ENCODE measurements at regions not wholly inside any gene's neighbourhood (a gene's known extent, or its start where the extent isn't known, plus 50 kb on each side); places are given as distances from the start of the nearest gene placed in this dataset.

- DNase-seq = no peak
These were observed 424.5 kb upstream of the DAB1 start for GRCh38 chr1:57848406-57848805.

DNA sequence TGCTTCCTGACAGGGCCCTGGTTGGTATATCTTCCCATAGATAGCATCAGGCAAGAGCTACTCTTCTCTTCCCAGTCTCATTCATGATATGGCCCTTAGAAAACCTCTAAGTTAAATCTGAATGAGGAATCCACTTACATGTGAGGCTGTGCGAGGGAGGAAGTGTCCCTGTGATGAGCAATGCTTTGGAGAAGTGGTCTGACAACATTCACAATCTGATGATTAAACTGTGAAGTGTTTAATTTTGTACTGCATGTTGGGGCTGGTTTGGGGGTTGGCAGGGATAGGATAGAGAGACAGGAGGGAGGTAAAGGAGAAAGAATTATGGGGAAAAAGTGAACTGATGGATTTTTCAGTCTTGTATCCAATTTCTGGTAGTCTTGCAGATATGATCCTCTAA, 421.2 kb upstream of the DAB1 start:
- no peak for DNase-seq

DNA sequence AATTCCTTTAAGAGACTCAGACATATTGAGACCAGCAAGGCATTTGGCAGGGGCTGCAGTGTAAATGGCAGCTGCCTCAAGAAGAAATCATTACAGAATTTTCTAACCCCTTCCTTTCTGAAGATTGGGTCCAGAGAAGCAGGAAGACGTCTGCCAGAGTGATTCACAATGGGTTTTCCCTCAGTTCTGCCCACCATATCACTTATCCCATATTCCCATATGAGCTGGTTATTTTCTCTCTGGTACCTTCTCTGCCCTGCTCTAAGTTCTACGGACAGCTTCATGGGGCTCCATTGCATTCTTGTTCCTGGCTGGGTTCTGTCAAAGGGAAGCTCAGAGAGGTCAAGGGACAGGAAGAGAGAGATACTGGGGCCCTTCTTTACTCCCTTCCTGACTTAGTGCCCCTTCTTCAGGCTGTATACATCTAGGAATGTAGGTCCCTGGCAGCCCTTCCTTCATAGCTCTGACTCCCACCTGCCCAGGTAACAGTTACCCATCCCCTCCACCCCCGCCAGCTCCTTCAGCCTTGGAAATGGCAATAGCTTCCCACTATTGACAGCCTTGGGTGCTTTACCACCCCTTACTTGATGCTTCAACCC, 420.6 kb upstream of the DAB1 start:
- DNase-seq = no peak

DNA sequence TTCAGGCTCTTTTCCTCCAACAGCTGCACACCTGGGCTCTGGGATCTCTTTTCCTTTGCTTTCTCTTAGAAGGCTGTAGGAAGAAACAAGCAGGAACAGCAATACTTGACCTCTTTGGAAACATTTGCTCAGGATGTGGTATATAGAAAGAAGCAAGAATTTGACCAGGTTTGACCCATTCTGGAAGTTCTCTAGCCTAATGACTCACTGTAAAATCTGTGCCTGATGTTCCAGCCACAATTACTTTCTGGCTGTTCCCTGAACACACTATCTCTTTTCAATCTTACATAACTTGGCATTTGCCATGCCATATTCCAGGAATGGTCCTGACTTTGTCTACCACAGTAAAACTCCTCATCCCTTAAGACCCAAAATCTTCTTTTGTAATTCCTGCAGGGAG, 419.9 kb upstream of the DAB1 start:
- no peak for DNase-seq

DNA sequence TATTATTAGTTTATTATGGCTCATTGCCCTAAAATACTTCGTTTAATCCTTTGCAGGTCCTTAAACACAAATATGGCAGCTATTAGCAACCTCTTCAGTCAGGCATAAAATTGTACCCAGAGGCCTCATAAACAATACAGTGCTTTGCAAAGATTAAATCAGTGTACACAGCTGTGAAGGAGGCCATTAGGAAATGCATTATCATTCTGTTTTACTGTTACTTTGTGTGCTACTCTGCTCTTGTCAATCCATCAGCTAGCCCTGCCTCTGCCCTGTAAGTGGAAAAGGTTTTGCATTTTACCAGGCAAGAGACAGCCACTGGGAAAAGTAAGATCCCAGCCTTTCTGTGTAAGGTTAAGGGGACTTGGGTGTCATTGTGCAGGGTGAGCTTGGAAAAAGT, 415.7 kb upstream of the DAB1 start:
- DNase-seq = peak; percentile 76

DNA sequence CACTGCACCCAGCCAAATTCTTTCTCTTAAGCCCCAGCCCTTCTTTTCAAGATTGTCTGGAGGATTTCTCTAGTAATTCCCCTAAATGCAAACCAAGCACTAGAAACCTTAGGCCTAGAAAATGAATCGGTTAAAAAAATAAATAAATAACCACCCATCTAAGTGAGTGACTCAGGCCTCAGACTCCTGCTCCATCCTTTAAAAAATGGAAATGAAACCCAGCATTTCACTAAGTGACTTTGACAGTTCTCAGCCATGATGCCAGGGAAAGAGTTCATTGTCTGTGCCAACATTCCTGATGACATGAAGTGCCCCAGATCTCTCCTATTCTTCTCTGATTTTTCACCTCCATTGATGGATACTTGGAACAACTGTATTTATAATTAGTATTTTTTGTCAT, 415.2 kb upstream of the DAB1 start:
- no peak for DNase-seq

- DNase-seq = peak; percentile 72
These were observed 411.8 kb upstream of the DAB1 start for GRCh38 chr1:57835620-57836019.

- no peak for DNase-seq
These were observed 409.4 kb upstream of the DAB1 start for GRCh38 chr1:57833296-57833695.

DNA sequence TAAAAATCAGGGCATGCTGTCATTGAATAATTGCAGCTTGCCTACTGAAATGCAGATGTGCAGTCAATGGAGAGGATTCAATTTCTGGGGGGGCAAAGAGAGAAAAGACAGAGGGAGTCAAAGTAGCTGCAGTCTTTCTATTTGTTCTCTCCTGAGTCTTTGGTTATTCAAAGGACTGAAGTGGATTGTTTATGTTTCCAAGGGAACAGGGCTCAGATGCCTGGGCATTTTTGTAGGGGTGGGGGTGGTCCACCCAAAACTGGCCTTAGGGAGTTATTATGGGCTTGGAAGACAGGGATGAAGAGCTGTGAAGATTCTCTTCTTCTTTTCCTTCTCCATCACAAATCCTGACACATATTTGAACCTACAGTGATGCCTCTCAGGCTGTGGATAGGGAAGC, 408.8 kb upstream of the DAB1 start:
- DNase-seq = no peak

GRCh38 chr1:57831624-57832023, 407.8 kb upstream of the DAB1 start:
- no peak for DNase-seq

- no peak for DNase-seq
These were observed 402.7 kb upstream of the DAB1 start for GRCh38 chr1:57826535-57826934.

DNA sequence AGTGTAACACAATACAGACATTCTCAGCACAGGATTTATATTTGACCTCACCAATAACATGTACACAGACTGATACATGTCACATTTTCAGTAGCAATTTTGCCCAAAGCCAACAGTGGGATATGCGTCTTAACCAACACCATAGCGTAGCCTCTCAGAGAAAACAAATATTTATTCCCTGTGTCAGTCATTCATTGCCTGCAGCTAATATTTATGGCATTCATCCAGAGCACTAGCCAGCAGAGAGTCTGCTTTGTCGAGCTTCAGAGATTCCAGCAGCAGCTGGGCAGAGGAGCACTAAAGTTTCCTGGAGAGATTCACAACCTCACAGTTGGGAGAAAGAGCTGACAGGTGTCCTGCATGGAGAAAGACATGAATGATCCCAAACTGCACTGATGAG, 400.7 kb upstream of the DAB1 start:
- peak; percentile 6 for DNase-seq

- DNase-seq = no peak
These were observed 396.7 kb upstream of the DAB1 start for GRCh38 chr1:57820356-57821095.

- DNase-seq = no peak
These were observed 396.0 kb upstream of the DAB1 start for GRCh38 chr1:57819893-57820292.

DNA sequence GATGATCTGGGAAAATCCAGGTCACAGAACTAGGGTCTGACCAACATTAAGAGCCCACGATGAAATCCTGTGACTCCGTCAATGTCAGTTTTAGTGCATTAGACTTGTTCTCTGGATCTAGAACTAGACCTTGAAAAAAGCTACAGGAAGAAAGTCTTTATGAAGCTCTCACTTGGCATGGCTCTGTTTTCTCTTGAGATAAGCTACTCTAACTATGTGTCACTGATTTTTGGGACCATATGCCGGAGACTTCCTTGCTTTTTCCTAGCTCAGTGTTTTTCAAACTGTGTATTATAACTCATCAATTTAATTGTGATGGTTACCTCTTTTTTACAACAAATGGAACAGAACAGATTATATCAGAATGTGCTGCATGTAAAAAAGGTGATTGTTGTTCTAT, 379.7 kb upstream of the DAB1 start:
- DNase-seq = no peak

DNA sequence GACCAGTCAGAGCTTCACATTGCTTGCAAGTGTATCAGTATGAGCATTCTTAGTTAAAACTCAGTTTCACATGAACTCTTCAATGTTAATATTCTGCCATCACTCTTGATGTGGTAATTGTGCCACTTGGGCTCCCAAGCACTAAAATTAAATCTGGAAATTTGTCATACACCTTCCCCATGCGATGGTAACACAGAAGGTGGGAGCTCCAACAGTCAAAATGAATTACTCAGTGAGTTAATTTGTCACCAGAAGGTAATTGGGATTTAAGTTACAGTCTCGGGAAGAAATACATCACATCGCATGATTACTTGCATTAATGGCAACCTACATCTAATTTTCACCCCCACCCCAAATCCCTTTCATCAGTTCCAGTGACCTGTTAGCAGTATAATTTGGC, 376.5 kb upstream of the DAB1 start:
- no peak for DNase-seq

- peak; percentile 54 for DNase-seq
These were observed 375.7 kb upstream of the DAB1 start for GRCh38 chr1:57799490-57800115.

GRCh38 chr1:57798543-57798942, 374.7 kb upstream of the DAB1 start:
- DNase-seq = no peak

GRCh38 chr1:57797084-57797483, 373.2 kb upstream of the DAB1 start:
- DNase-seq = no peak

DNA sequence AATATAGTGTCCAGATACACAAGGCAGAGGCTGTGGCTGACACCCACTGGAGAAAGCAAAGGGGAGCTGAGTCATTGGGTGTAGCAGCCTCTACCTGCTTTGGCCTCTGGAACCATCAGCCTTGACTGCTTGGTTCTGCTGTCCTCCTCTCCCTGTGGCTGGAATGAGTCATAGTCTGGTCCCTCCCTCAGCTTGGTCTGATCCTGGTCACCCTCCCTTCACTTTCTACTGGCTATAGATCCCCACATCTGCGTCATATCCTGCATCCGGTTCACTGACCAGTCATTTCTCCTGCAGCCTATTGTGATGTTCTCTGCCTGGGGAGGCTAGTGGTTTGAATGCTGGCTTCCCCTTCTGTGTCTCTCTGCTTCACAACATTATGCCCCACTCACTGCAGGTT, 372.8 kb upstream of the DAB1 start:
- no peak for DNase-seq

DNA sequence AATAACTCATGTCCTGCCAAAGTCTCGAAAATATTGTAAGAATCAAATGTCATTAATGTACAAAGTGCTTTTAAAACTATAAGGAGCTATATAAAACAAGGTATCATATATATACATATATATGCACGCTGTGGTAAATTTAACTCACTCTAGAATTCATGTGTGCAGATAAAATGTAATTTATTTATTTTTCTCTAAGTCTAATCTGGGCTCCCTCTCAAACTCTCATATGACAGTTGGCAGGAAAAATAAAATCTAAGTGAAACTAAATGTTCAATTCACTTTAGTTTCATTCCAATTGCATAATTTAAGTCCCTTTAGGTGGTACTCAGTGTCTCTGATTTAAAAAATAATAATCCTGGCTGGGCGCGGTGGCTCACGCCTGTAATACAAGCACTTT, 372.0 kb upstream of the DAB1 start:
- DNase-seq = no peak

GRCh38 chr1:57794078-57794477, 370.2 kb upstream of the DAB1 start:
- DNase-seq = no peak

DNA sequence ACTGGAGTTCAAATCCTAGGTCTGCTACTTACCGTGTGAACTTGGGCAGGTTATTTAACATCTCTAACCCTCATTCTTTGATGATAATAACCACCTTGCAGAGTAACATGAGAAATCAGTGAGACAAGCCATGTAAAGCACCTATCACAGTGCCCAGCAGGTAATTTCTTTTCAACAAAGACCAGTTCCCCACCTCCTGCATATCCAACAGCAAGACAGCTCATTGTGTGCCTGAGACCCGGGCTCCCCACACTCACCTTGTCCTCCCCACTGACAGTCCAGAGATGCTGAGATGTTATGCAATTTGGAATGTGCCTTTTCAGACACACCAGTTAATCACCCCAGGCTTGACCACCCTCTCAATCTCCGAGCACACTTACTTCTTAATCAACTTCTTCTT, 367.6 kb upstream of the DAB1 start:
- DNase-seq = no peak

DNA sequence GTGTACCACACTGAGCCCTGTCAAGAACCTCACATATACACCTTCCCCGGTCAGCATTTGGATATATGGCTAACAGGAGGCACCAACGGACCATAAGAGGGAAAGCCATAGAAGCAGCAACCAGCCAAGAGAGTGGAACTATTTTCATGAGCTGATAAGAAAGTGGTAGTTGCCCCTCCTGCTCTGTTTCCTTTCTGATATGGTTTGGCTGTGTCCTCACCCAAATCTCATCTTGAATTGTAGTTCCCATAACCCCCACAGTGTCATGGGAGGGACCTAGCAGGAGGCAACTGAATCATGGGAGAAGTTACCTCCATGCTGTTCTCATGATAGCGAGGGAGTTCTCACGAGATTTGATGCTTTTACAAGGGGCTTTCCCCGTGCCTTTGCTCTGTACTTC, 366.1 kb upstream of the DAB1 start:
- DNase-seq = no peak

DNA sequence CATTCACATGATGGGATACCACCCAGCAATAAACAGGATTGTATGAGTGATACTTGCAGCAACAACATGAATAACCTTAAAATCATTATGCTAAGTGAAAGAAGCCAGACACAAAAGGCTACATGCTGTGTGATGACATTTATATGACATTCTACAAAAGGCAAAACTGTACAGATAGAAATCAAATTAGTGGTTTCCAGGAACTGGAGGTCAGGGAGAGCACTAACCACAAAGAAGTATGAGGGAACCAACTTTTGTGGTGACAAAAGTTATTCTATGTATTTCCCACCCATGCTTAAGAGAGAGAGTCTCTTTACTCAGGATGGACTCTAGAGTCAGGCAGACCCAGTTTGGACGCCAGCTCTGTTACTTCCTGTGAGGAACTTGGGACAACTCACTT, 364.5 kb upstream of the DAB1 start:
- no peak for DNase-seq
